BLaER1 (cell line): ENCODE measurements at regions not wholly inside any gene's neighbourhood (a gene's known extent, or its start where the extent isn't known, plus 50 kb on each side); places are given as distances from the start of the nearest gene placed in this dataset.

Source experiments
- H3K27ac ChIP-seq: shearing (Covaris generic); formaldehyde crosslinking; 2 replicates; pipeline ENCODE4 v1.8.1; 2022
- H3K27me3 ChIP-seq: shearing (Covaris generic); formaldehyde crosslinking; 2 replicates; pipeline ENCODE4 v1.8.1; 2022
- H3K36me3 ChIP-seq: shearing (Covaris generic); formaldehyde crosslinking; 2 replicates; pipeline ENCODE4 v1.8.1; 2022
- H3K4me1 ChIP-seq: shearing (Covaris generic); formaldehyde crosslinking; 2 replicates; pipeline ENCODE4 v1.8.1; 2022
- H3K4me2 ChIP-seq: shearing (Covaris generic); formaldehyde crosslinking; 2 replicates; pipeline ENCODE4 v1.8.1; 2022
- H3K4me3 ChIP-seq: shearing (Covaris generic); formaldehyde crosslinking; 2 replicates; pipeline ENCODE4 v1.8.1; 2022
- H3K9ac ChIP-seq: shearing (Covaris generic); formaldehyde crosslinking; 2 replicates; pipeline ENCODE4 v1.8.1; 2022
- H3K9me3 ChIP-seq: shearing (Covaris generic); formaldehyde crosslinking; 2 replicates; pipeline ENCODE4 v1.8.1; 2022
- H4K20me1 ChIP-seq: shearing (Covaris generic); formaldehyde crosslinking; 2 replicates; pipeline ENCODE4 v1.8.1; 2022
- Cebpa-rat ChIP-seq: shearing (Covaris generic); IDR thresholded peaks from 2 replicates; pipeline ENCODE4 v1.8.1; 2022

- TF ChIP-seq Cebpa-rat = no peak
- H3K27me3 ChIP-seq = no peaks in the 10 kb centered on the region
Observed at GRCh38 chr6:45794465-45794864, 221.2 kb downstream of the CLIC5 start.

DNA sequence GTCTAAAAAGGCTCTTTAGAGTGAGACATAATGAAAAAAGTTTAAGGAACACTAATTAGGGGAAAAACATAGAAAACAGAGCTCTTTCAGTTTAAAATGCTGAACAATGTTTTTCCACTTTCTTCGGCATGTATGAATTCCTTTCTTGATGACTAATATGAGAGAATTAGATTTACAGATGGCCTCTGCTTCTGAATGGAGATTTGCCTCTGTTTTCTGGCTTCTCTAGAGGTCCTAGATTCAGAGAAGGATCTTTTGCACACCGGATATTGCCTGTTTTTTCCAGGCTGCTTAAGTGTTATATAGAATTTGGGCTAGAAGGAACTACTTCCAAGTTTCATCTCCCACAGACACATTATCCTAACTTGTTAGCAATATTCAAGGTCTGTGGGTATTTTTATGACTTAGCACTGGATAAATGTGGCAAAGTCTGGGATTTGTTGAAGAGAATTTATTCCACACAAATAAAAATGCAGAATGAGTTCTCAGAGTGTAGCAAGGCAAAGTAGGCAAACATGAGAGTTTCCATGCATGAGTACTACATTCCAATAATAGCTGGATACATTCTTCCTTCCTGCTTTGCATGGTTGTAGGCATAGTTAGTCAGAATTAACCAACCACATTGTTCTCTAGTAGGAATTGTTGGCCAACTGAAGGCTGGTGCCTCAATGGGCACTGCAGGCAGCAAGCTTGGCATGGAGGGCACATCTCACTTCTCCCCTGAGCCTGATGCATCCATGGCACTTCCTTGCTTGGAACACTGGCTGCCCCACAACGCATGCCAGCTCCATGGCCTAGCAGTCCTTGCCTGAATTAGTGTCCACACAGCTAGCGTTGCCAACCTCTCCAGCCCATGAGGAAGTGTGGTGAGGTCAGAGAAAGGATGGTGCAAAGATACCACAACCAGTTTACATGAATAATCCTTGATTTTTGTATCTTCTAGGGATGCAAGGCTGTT, 224.2 kb downstream of the CLIC5 start:
- Histone ChIP-seq H3K36me3 (no peaks in the 10 kb centered on the region), H3K9me3 (no peaks in the 10 kb centered on the region), H3K27ac (no peak overlapping the region), H4K20me1 (no peaks in the 10 kb centered on the region), H3K4me2 (no peak overlapping the region), H3K9ac (no peak overlapping the region), H3K4me1 (no peaks in the 10 kb centered on the region), H3K4me3 (no peak overlapping the region), H3K27me3 (no peaks in the 10 kb centered on the region)
- TF ChIP-seq Cebpa-rat = no peak

More at GRCh38 chr6:45794465-45794864, 221.2 kb downstream of the CLIC5 start:
- no peaks in the 10 kb centered on the region for H3K36me3 ChIP-seq
- H3K4me2 ChIP-seq = no peak overlapping the region
- H4K20me1 ChIP-seq = no peaks in the 10 kb centered on the region
- no peak overlapping the region for H3K9ac ChIP-seq
- H3K4me1 ChIP-seq = no peaks in the 10 kb centered on the region
- H3K4me3 ChIP-seq = no peak overlapping the region
- no peak overlapping the region for H3K27ac ChIP-seq
- no peaks in the 10 kb centered on the region for H3K9me3 ChIP-seq

- Histone ChIP-seq H4K20me1 (no peaks in the 10 kb centered on the region), H3K27me3 (no peaks in the 10 kb centered on the region), H3K9me3 (no peaks in the 10 kb centered on the region), H3K4me1 (no peaks in the 10 kb centered on the region), H3K4me2 (no peak overlapping the region), H3K27ac (no peak overlapping the region), H3K9ac (no peak overlapping the region), H3K36me3 (no peaks in the 10 kb centered on the region), H3K4me3 (no peak overlapping the region)
- TF ChIP-seq Cebpa-rat = no peak
Observed at GRCh38 chr6:45789238-45789637, 226.4 kb downstream of the CLIC5 start.

DNA sequence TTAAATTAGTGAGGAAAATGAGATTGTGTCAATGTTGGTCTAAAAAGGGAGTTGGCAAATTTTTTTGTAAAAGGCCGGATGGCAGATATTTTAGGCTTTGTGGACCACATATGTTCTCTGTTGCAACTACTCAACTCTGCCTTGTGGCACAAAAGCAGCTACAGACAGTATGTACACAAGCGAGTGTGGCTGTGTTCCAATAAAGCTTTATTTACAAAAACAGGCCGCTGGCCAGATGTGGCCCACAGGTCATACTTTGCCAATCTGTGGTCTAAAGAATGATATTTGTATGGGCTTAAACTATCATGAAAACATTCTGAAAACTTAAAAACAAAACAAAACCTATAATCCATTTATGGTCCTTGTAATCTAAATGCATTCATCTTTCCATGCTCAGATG, 228.3 kb downstream of the CLIC5 start:
- H3K27ac ChIP-seq = no peak overlapping the region
- no peak overlapping the region for H3K4me3 ChIP-seq
- no peaks in the 10 kb centered on the region for H3K9me3 ChIP-seq
- H3K9ac ChIP-seq = no peak overlapping the region
- no peak overlapping the region for H3K4me2 ChIP-seq
- no peaks in the 10 kb centered on the region for H3K4me1 ChIP-seq
- no peaks in the 10 kb centered on the region for H4K20me1 ChIP-seq
- no peak for TF ChIP-seq Cebpa-rat
- no peaks in the 10 kb centered on the region for H3K36me3 ChIP-seq
- H3K27me3 ChIP-seq = no peaks in the 10 kb centered on the region

DNA sequence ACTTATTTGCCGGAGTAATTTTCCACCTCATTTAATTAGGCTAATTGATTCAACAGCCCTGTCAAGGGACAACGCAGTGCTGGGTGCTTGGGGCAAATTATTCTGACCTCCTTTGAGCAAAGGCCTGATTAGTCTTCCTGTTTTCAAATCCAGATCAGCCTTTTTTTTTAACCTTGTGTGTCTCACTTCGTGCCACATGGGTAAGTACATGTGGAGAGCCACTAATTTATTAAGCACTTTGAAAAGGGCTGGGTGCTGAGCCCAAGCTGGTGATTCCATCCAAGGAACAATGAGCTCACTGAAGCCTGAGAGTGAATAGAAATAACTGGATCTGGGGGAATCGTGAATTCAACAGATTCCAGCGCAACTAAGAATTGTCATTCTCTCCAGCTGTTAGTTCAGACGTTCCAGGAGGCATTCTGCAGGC, 229.3 kb downstream of the CLIC5 start:
- H4K20me1 ChIP-seq = no peaks in the 10 kb centered on the region
- no peak overlapping the region for H3K9ac ChIP-seq
- H3K36me3 ChIP-seq = no peaks in the 10 kb centered on the region
- H3K27ac ChIP-seq = no peak overlapping the region
- no peaks in the 10 kb centered on the region for H3K4me1 ChIP-seq
- no peak for TF ChIP-seq Cebpa-rat
- no peak overlapping the region for H3K4me2 ChIP-seq
- H3K4me3 ChIP-seq = no peak overlapping the region
- no peaks in the 10 kb centered on the region for H3K9me3 ChIP-seq
- no peaks in the 10 kb centered on the region for H3K27me3 ChIP-seq

DNA sequence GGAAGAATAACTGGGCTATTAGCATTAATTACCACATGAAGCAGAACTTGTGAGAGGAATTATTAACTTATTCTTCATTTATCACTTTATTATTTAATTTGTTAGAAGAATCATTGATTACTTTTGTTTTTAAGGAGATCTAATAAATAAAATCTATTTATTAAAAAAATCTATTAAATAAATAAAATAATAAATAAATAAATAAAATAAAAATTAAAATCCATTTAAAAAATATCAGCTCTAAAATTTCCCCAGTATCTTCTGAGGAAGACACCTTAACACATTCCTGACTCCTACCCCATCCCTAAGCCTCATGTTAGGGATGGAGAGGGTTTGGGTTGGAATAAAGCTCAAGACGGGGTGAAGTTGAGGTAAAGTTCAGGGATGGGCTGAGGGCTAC, 231.4 kb downstream of the CLIC5 start:
- no peaks in the 10 kb centered on the region for H3K9me3 ChIP-seq
- no peaks in the 10 kb centered on the region for H4K20me1 ChIP-seq
- H3K27me3 ChIP-seq = no peaks in the 10 kb centered on the region
- no peak overlapping the region for H3K4me3 ChIP-seq
- no peak overlapping the region for H3K9ac ChIP-seq
- H3K36me3 ChIP-seq = no peaks in the 10 kb centered on the region
- H3K4me1 ChIP-seq = no peaks in the 10 kb centered on the region
- no peak for TF ChIP-seq Cebpa-rat
- no peak overlapping the region for H3K27ac ChIP-seq
- no peak overlapping the region for H3K4me2 ChIP-seq

DNA sequence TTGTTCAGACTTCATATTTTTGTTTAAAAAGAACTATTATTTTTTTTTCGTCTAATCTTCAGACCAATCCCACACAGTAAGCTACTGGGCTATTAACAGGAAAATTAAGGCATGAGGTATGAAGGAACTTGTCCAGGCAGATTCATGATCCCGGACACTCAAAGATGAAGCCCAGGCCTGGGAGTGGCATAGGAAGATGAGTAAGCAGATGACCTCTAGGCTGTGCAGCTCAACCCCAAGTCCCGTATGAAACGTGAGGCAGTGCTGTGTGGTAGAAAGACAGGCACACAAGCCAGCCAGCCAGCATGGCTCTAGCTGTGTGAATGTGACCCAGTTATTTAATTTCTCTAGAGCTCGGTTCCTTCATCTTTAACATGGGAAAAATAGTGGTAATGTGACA, 231.9 kb downstream of the CLIC5 start:
- Histone ChIP-seq H3K4me2 (no peak overlapping the region), H3K9ac (no peak overlapping the region), H3K9me3 (no peaks in the 10 kb centered on the region), H3K27me3 (no peaks in the 10 kb centered on the region), H4K20me1 (no peaks in the 10 kb centered on the region), H3K4me3 (no peak overlapping the region), H3K27ac (no peak overlapping the region), H3K4me1 (no peaks in the 10 kb centered on the region), H3K36me3 (no peaks in the 10 kb centered on the region)
- no peak for TF ChIP-seq Cebpa-rat

GRCh38 chr6:45781890-45782289, 233.8 kb downstream of the CLIC5 start:
- Histone ChIP-seq H3K9ac (no peak overlapping the region), H3K9me3 (no peaks in the 10 kb centered on the region), H3K36me3 (no peaks in the 10 kb centered on the region), H3K4me3 (no peak overlapping the region), H3K27ac (no peak overlapping the region), H4K20me1 (no peaks in the 10 kb centered on the region), H3K4me2 (no peak overlapping the region), H3K27me3 (no peaks in the 10 kb centered on the region), H3K4me1 (no peaks in the 10 kb centered on the region)
- TF ChIP-seq Cebpa-rat = no peak

- no peaks in the 10 kb centered on the region for H3K27me3 ChIP-seq
- no peak for TF ChIP-seq Cebpa-rat
Observed at GRCh38 chr6:45780523-45780922, 235.1 kb downstream of the CLIC5 start.

GRCh38 chr6:45775026-45775697, 240.5 kb downstream of the CLIC5 start:
- Histone ChIP-seq H3K9ac (no peak overlapping the region), H3K4me1 (peaks cover 5% of the 10 kb centered on the region; the same call in 1 of the 2 replicates), H4K20me1 (no peaks in the 10 kb centered on the region), H3K36me3 (no peaks in the 10 kb centered on the region), H3K9me3 (peaks cover 2% of the 10 kb centered on the region; the same call in 1 of the 2 replicates), H3K4me3 (no peak overlapping the region), H3K4me2 (no peak overlapping the region), H3K27ac (no peak overlapping the region), H3K27me3 (no peaks in the 10 kb centered on the region)
- TF ChIP-seq Cebpa-rat = no peak

More at GRCh38 chr6:45780523-45780922, 235.1 kb downstream of the CLIC5 start:
- Histone ChIP-seq H3K4me3 (no peak overlapping the region), H3K9ac (no peak overlapping the region), H3K36me3 (no peaks in the 10 kb centered on the region), H3K27ac (no peak overlapping the region), H3K4me1 (no peaks in the 10 kb centered on the region), H3K4me2 (no peak overlapping the region), H3K9me3 (no peaks in the 10 kb centered on the region), H4K20me1 (no peaks in the 10 kb centered on the region)
